ENCODE measurements at regions not wholly inside any gene's neighbourhood (a gene's known extent, or its start where the extent isn't known, plus 50 kb on each side); places are given as distances from the start of the nearest gene placed in this dataset.

- TF ChIP-seq EGR1 (IDR thresholded peaks at IDR 0.05; ENCODE audit: low read depth) = no peak
- H3K4me2 ChIP-seq (ENCODE audit: low read length) = no peak overlapping the region
- H3K79me2 ChIP-seq (ENCODE audit: insufficient read depth, low read length) = no peaks in the 10 kb centered on the region
- H3K4me3 ChIP-seq (replicated peaks in 1 of 2; ENCODE audit: low read depth in 1 of 2, low read length in 2 of 2) = no peak overlapping the region
- intact Hi-C loops (cut with micrococcal nuclease) = no loop called here
- DNase-seq (ENCODE audit: low read depth, low spot score) (no peak), ATAC-seq (no peak)
- ChIA-PET POLR2A (no interaction called here), RAD21 (ENCODE audit: low non-redundant PET in 1 of 2, low total read pairs in 2 of 2, uncharacterized antibody in 2 of 2, unreplicated experiment in 2 of 2) (no interaction called here), CTCF (no interaction called here)
- no TSS peak for BruUV-seq (replicated peaks)
- no peaks in the 10 kb centered on the region for H3K4me1 ChIP-seq (ENCODE audit: control insufficient read depth in 1 of 2, insufficient read depth in 2 of 2, low read length in 2 of 2)
- H3K27me3 ChIP-seq (ENCODE audit: insufficient read depth, low read length) = no peaks in the 10 kb centered on the region
- no peak overlapping the region for H3K27ac ChIP-seq (ENCODE audit: low read depth, low read length)
- no peaks in the 10 kb centered on the region for H3K9me3 ChIP-seq (ENCODE audit: control insufficient read depth in 1 of 2, insufficient read depth in 1 of 2, low read depth in 1 of 2, low read length in 2 of 2)
- no peaks in the 10 kb centered on the region for H3K36me3 ChIP-seq (ENCODE audit: control insufficient read depth in 1 of 2, insufficient read depth in 2 of 2, low read length in 2 of 2)
- no peak overlapping the region for H2AFZ ChIP-seq (ENCODE audit: low read depth, low read length, poor library complexity, severe bottlenecking)
- H3K9ac ChIP-seq (ENCODE audit: low read length) = no peak overlapping the region
- H4K20me1 ChIP-seq (ENCODE audit: insufficient read depth) = no peaks in the 10 kb centered on the region
- H3K9me2 ChIP-seq (ENCODE audit: insufficient read depth) = no peaks in the 10 kb centered on the region
Measured at GRCh38 chr14:40903709-40904108, 703.0 kb upstream of the LRFN5 start.

DNA sequence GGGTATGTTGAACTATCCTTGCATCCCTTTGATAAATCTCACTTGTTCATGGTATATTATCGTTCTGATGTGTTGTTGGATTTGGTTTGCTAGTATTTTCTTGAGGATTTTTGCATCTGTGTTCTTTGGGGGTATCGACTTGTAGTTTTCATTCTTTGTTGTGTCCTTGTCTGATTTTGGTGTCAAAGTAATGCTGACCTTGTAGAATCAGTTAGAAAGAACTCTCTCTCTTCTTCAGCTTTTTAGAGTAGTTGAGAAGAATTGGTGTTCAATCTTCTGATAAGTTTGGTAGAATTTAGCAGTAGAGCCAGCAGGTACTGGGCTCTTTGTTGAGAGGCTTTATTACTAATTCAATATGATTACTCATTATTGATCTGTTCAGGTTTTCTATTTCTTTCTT lies 707.2 kb upstream of the LRFN5 start:
- TF ChIP-seq SRF (IDR thresholded peaks at IDR 0.05; ENCODE audit: low read depth) (no peak), EGR1 (IDR thresholded peaks at IDR 0.05; ENCODE audit: low read depth) (no peak), ZNF274 (IDR thresholded peaks at IDR 0.05; ENCODE audit: low read depth, low read length) (no peak), POLR2A (IDR thresholded peaks at IDR 0.05; ENCODE audit: borderline replicate concordance, extremely low read depth, insufficient read depth, insufficient read length) (no peak), RAD21 (IDR thresholded peaks at IDR 0.05; ENCODE audit: low read depth) (no peak), ATF3 (IDR thresholded peaks at IDR 0.05) (no peak), ZBTB33 (IDR thresholded peaks at IDR 0.05; ENCODE audit: extremely low read depth, insufficient replicate concordance, low read length) (no peak), CBX3 (IDR thresholded peaks at IDR 0.05; ENCODE audit: low read depth) (no peak)
- H3K27me3 ChIP-seq (ENCODE audit: insufficient read depth, low read length) = no peaks in the 10 kb centered on the region
- intact Hi-C loops (cut with micrococcal nuclease) = no loop called here

More for the DNA sequence above, 707.2 kb upstream of the LRFN5 start:
- Histone ChIP-seq H3K4me1 (ENCODE audit: control insufficient read depth in 1 of 2, insufficient read depth in 2 of 2, low read length in 2 of 2) (no peaks in the 10 kb centered on the region), H3K79me2 (ENCODE audit: insufficient read depth, low read length) (no peaks in the 10 kb centered on the region), H3K4me3 (replicated peaks in 1 of 2; ENCODE audit: low read depth in 1 of 2, low read length in 2 of 2) (no peak overlapping the region), H3K36me3 (ENCODE audit: control insufficient read depth in 1 of 2, insufficient read depth in 2 of 2, low read length in 2 of 2) (no peaks in the 10 kb centered on the region), H2AFZ (ENCODE audit: low read depth, low read length, poor library complexity, severe bottlenecking) (no peak overlapping the region), H3K9me2 (ENCODE audit: insufficient read depth) (no peaks in the 10 kb centered on the region), H3K9ac (ENCODE audit: low read length) (no peak overlapping the region), H3K4me2 (ENCODE audit: low read length) (no peak overlapping the region), H3K27ac (ENCODE audit: low read depth, low read length) (no peak overlapping the region), H3K9me3 (ENCODE audit: control insufficient read depth in 1 of 2, insufficient read depth in 1 of 2, low read depth in 1 of 2, low read length in 2 of 2) (no peaks in the 10 kb centered on the region), H4K20me1 (ENCODE audit: insufficient read depth) (no peaks in the 10 kb centered on the region)
- ChIA-PET POLR2A (no interaction called here), CTCF (no interaction called here), RAD21 (ENCODE audit: low non-redundant PET in 1 of 2, low total read pairs in 2 of 2, uncharacterized antibody in 2 of 2, unreplicated experiment in 2 of 2) (no interaction called here)
- DNase-seq (ENCODE audit: low read depth, low spot score) = no peak
- no TSS peak for BruUV-seq (replicated peaks)
- no peak for ATAC-seq
